ENCODE measurements at regions not wholly inside any gene's neighbourhood (a gene's known extent, or its start where the extent isn't known, plus 50 kb on each side); places are given as distances from the start of the nearest gene placed in this dataset.

DNA sequence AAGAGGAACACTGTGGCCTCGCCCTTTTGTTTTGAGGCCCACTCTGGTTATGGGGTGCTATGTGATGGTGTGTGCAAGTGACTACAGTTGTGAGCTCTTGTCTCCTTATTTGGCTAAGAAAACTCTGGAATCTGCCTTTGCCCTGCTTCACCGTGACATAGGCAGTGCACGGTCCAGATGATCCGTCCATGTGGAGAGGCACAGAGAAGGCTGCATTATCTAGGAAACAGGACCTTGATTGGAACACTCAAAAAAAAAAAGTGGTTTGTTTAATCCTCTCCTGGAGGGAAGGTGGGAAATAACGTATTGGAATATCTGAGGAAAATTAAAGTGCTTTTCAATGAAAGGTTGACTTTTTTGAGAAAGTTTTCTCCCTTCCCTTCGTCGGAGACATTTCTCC is 233.3 kb downstream of the CHD9NB start:
- Histone ChIP-seq H3K27ac (ENCODE audit: extremely low read length, insufficient read depth, low read length) (no peak overlapping the region), H3K36me3 (replicated peaks in 1 of 2; ENCODE audit: control insufficient read depth in 1 of 2, insufficient read depth in 2 of 2, low read length in 2 of 2) (no peaks in the 10 kb centered on the region), H3K4me1 (ENCODE audit: insufficient read depth, low read length) (peaks cover 9% of the 10 kb centered on the region; the same call in 1 of the 2 replicates), H3K9me3 (ENCODE audit: low read length) (no peaks in the 10 kb centered on the region), H3K79me2 (ENCODE audit: insufficient read depth, low read length) (no peaks in the 10 kb centered on the region), H3K4me2 (ENCODE audit: low read depth, low read length) (no peak overlapping the region), H2AFZ (ENCODE audit: low read length) (no peak overlapping the region), H3K27me3 (ENCODE audit: control insufficient read depth in 1 of 2, insufficient read depth in 2 of 2, low read length in 2 of 2) (no peaks in the 10 kb centered on the region; a peak in 1 of 5 replicates), H3K4me3 (replicated peaks in 1 of 3; ENCODE audit: insufficient read depth in 1 of 3, low read depth in 2 of 3, low read length in 3 of 3) (no peak overlapping the region), H3K9ac (ENCODE audit: insufficient read depth, low read depth, low read length) (no peak overlapping the region), H4K20me1 (ENCODE audit: insufficient read depth, low read length) (no peaks in the 10 kb centered on the region)
- 63% methylated on average over 7 of the region's 7 CpGs for WGBS (ENCODE audit: low lambda C conversion rate)
- CTCF ChIA-PET (ENCODE audit: low intra/inter-chr PET ratio, low total read pairs), result no interaction called here
- in situ Hi-C loops (cut with HindIII; ENCODE audit: extremely low pct_ligation_motif_present, low pct_unique_long_range_greater_than_20kb) (no loop called here), intact Hi-C loops (cut with micrococcal nuclease; ENCODE audit: unreplicated experiment) (no loop called here)
- no peak for DNase-seq (ENCODE audit: low spot score)
- BruUV-seq (replicated peaks), result no TSS peak
- no peak for TF ChIP-seq MBD4 (IDR thresholded peaks at IDR 0.05; ENCODE audit: borderline replicate concordance, low read length)
- no peak for FAIRE-seq
- no peak for ATAC-seq
- POLR2A ChIA-PET, result no interaction called here

DNA sequence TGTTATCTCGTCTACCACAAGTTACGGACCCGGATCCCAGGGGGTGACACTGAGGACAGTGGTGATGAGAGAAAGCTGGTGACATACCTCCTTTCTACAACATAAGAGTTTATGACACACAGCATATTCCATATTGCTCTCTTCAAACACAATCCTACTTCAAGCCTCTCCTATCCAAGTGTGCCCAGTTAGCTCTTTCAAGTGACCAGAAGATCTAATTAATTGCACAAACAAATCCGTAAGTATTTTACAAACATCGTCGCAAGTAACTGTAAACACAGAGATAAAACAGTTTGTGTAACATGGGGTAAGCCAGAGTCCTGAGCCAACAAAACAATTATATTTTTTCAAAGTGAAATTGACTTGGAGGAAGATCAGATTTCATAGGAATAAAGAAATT is 235.0 kb downstream of the CHD9NB start:
- no peak overlapping the region for H3K9ac ChIP-seq (ENCODE audit: insufficient read depth, low read depth, low read length)
- no peaks in the 10 kb centered on the region for H3K36me3 ChIP-seq (replicated peaks in 1 of 2; ENCODE audit: control insufficient read depth in 1 of 2, insufficient read depth in 2 of 2, low read length in 2 of 2)
- no peak overlapping the region for H3K4me2 ChIP-seq (ENCODE audit: low read depth, low read length)
- no peaks in the 10 kb centered on the region for H4K20me1 ChIP-seq (ENCODE audit: insufficient read depth, low read length)
- H3K27ac ChIP-seq (ENCODE audit: extremely low read length, insufficient read depth, low read length), result no peak overlapping the region
- ChIA-PET POLR2A (no interaction called here), CTCF (ENCODE audit: low intra/inter-chr PET ratio, low total read pairs) (no interaction called here)
- H3K4me1 ChIP-seq (ENCODE audit: insufficient read depth, low read length), result peaks cover 24% of the 10 kb centered on the region
- H3K9me3 ChIP-seq (ENCODE audit: low read length), result 0 out of 2 replicates have a peak, but pooled peaks cover 4% of the 10 kb centered on the region
- no peak overlapping the region for H3K4me3 ChIP-seq (replicated peaks in 1 of 3; ENCODE audit: insufficient read depth in 1 of 3, low read depth in 2 of 3, low read length in 3 of 3)
- in situ Hi-C loops (cut with HindIII; ENCODE audit: extremely low pct_ligation_motif_present, low pct_unique_long_range_greater_than_20kb), result no loop called here
- FAIRE-seq (no peak), ATAC-seq (no peak), DNase-seq (ENCODE audit: low spot score) (no peak)
- no peak overlapping the region for H2AFZ ChIP-seq (ENCODE audit: low read length)
- BruUV-seq (replicated peaks), result no TSS peak
- H3K27me3 ChIP-seq (ENCODE audit: control insufficient read depth in 1 of 2, insufficient read depth in 2 of 2, low read length in 2 of 2), result no peaks in the 10 kb centered on the region; a peak in 1 of 5 replicates
- no peaks in the 10 kb centered on the region for H3K79me2 ChIP-seq (ENCODE audit: insufficient read depth, low read length)
- WGBS (ENCODE audit: low lambda C conversion rate), result 23% methylated on average over 6 of the region's 6 CpGs
- intact Hi-C loops (cut with micrococcal nuclease; ENCODE audit: unreplicated experiment), result no loop called here
- TF ChIP-seq SAP130 (CRISPR knock-in tag; IDR thresholded peaks at IDR 0.05; ENCODE audit: low read depth) (no peak), ZMYM3 (CRISPR knock-in tag; IDR thresholded peaks at IDR 0.05) (no peak), ESRRA (CRISPR knock-in tag; IDR thresholded peaks at IDR 0.05; ENCODE audit: low read depth) (no peak), MTF1 (CRISPR knock-in tag; IDR thresholded peaks at IDR 0.05) (no peak), ZNF30 (CRISPR knock-in tag; IDR thresholded peaks at IDR 0.05) (no peak), ZSCAN25 (CRISPR knock-in tag; IDR thresholded peaks at IDR 0.05) (no peak), RERE (CRISPR knock-in tag; IDR thresholded peaks at IDR 0.05; ENCODE audit: low read depth) (no peak), NFE2 (CRISPR knock-in tag; IDR thresholded peaks at IDR 0.05) (no peak), ZNF224 (CRISPR knock-in tag; IDR thresholded peaks at IDR 0.05) (no peak), ATF7 (IDR thresholded peaks at IDR 0.05) (no peak), ATF7 (CRISPR knock-in tag; IDR thresholded peaks at IDR 0.05) (no peak)
- TF ChIP-seq, protein P1, sequence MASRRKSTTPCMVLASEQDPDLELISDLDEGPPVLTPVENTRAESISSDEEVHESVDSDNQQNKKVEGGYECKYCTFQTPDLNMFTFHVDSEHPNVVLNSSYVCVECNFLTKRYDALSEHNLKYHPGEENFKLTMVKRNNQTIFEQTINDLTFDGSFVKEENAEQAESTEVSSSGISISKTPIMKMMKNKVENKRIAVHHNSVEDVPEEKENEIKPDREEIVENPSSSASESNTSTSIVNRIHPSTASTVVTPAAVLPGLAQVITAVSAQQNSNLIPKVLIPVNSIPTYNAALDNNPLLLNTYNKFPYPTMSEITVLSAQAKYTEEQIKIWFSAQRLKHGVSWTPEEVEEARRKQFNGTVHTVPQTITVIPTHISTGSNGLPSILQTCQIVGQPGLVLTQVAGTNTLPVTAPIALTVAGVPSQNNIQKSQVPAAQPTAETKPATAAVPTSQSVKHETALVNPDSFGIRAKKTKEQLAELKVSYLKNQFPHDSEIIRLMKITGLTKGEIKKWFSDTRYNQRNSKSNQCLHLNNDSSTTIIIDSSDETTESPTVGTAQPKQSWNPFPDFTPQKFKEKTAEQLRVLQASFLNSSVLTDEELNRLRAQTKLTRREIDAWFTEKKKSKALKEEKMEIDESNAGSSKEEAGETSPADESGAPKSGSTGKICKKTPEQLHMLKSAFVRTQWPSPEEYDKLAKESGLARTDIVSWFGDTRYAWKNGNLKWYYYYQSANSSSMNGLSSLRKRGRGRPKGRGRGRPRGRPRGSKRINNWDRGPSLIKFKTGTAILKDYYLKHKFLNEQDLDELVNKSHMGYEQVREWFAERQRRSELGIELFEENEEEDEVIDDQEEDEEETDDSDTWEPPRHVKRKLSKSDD (CRISPR knock-in tag; IDR thresholded peaks at IDR 0.05; ENCODE audit: low read depth), result no peak
